CMK (cell line): ENCODE measurements at regions not wholly inside any gene's neighbourhood (a gene's known extent, or its start where the extent isn't known, plus 50 kb on each side); places are given as distances from the start of the nearest gene placed in this dataset.
"Not testable (repeated sequence)": the region's sequence is repeated elsewhere in the genome, so short reads cannot be mapped to it uniquely, and the experiment has no call there.

Experiments
- DNase-seq: peaks from one replicate; pipeline ENCODE4 v3.0.0-alpha.2; 2010; ENCODE audit warnings: low read depth

DNA sequence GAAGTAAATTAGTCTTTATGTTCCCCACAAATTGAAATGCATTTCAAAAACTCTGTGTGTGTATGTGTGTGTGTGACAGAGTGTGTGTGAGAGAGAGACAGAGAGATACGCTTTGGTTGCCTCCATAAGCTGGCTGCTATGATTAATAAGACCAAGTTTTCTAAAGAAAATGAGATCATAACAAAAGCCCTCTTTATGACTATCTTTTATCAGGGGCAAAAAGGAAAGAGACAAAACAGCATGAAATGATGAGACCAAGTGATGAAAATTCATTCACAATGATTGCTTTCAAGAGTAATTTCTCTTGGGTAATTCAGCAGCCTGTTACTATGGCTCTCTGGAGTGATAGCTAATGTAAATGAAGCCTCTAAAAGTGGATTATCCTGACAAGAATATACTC, 277.6 kb upstream of the PLEKHG7 start:
- DNase-seq: no peak

- no peak for DNase-seq
These were observed 278.5 kb upstream of the PLEKHG7 start for GRCh38 chr12:92424338-92424737.

GRCh38 chr12:92421701-92422100, 276.1 kb upstream of the BTG1 start:
- DNase-seq: no peak

GRCh38 chr12:92421042-92421441, 275.4 kb upstream of the BTG1 start:
- no peak for DNase-seq

- no peak for DNase-seq
These were observed 273.6 kb upstream of the BTG1 start for GRCh38 chr12:92419201-92419600.

DNA sequence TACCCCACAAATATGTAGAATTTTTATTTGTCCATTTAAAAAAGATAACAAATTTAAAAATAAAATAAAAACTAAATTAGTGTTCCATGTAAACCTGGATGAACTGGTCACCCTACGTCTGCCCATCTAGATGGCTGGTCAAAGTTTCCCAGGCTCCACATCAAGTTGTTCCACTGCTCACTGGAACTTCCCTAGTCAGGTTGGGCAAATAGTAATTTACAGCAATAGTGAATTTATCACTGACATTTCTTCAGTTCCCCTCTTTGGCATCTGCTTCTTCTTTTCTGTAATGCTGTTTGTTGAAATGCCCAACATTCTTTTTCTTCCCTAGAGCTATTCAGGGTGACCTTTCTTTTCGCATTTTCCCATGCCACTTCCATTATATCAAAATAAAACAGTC, 272.7 kb upstream of the BTG1 start:
- no peak for DNase-seq

GRCh38 chr12:92417373-92417772, 271.7 kb upstream of the BTG1 start:
- no peak for DNase-seq

- no peak for DNase-seq
These were observed 270.8 kb upstream of the BTG1 start for GRCh38 chr12:92416385-92416812.

DNA sequence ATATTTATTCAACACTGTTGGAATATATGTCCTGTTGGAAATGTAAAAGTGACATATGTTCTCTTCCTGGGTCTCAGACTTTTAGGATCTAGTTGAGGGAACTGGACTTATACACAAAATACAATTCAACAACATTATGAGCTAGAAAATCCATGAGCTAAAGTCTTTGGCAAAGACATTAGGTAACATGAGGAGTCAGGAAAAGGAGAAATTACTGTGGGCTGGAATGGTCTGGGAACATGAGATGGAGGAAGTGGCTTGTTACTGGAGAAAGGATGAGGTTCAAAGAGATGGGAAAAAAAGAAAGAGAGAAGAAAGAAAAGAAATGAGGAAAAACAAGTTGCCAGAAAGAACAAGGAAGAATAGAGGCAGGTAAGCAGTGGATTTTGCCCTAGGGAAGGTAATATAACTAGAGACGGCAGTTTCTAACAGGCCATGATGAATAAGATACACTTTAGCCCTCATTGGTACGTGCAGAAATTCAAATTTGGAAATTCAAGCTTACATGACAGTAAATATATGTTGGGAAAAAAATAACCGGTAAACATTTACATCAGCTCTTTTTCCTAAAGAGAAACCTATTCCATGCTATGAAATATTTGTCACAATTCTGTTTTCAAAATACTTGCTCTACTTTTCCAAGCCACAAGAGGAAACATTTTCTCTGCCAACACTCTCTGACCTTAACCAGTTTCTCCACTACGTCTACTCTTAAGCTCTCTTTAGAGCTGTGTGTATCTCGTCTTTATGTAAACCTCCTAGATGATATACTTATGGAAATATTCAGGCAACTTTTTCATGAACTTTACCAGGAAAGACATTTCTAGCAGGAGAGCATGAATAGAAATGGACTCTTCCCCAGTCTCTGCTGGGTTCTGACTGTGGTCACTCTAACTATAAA, 268.8 kb upstream of the BTG1 start:
- no peak for DNase-seq

DNA sequence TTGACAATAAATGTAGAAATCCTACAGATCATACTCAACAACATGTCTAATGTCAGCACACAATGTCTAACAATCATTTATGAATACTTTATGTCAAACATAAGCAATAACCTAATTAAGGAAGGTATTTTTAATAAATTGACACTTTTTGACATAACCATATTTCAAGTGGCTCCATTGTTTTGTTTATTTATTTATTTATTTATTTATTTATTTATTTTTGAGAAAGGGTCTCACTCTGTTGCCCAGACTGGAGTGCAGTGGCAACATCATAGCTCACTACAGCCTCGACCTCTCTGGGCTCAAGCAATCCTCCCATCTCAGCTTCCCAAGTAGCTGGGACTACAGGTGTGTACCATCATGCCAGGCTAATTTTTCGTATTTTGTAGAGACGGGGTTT, 267.6 kb upstream of the BTG1 start:
- no peak for DNase-seq

- DNase-seq: no peak
These were observed 267.2 kb upstream of the BTG1 start for GRCh38 chr12:92412856-92413255.

DNA sequence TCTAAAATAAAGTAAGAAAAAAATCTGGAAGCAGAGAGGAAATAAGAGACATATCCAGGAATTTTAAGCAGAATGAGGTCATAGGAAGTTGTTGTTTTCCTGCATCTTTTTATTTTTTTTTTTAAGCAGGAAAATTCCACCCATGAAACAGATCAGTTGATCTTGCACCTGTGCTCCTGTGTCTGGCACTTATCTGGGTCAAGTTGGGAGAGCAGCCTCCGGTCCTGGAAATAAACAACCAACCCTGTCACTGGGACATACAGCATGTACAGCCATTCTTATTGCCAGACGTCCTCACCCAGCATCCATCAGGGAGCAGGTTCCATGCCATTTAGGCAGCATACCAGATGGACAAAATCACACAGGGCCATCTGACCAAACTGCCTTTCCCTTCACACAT, 266.0 kb upstream of the BTG1 start:
- DNase-seq: no peak

DNA sequence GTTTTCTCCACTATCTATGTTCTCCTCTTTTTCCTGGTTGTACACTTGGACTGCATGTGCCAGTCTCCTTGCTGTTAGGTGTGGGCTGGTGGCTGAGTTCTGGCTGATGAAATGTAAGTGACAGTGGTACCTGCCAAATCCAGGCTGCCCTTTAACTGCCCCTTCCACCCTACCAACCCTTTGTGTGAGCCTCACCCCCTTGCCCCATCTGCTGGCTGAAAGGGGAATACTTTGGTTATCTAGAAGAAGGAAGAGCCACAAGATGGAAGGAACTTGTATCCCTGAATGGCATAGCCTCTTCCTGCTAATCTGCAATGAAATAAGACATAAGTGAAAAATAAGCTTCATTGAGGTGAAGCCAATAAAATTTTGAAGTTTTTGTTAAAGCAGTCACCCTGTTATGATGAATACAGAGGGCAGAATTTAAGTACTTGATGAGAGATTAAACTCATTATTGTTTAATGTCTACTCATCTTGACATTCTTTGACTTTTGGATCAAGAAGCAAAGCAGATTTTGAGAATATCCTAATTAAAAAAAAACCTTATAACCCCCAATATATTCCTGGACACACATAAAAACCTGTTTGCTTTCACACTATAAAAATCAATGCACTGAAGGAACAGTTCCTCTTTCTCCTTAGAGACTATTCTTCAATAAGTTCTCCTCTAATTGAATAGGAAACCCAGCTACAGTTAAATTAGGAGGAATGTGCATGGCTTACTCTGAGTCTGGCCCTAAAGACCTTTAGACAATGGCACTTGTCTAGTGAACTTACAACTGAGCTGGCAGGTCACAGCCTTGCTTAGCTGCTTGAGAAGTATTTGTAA, 262.6 kb upstream of the BTG1 start:
- DNase-seq: no peak

GRCh38 chr12:92406404-92407070, 260.9 kb upstream of the BTG1 start:
- not testable (repeated sequence) for DNase-seq

DNA sequence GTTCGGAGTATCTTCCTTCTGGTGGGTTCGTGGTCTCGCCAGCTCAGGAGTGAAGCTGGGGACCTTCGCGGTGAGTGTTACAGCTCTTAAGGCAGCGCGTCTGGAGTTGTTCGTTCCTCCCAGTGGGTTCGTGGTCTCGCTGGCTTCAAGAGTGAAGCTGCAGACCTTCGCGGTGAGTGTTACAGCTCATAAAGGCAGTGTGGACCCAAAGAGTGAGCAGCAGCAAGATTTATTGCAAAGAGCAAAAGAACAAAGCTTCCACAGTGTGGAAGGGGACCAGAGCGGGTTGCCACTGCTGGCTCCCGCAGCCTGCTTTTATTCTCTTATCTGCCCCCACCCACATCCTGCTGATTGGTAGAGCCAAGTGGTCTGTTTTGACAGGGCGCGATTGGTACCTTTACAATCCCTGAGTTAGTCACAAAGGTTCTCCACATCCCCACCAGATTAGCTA, 260.2 kb upstream of the BTG1 start:
- DNase-seq: not testable (repeated sequence)

DNA sequence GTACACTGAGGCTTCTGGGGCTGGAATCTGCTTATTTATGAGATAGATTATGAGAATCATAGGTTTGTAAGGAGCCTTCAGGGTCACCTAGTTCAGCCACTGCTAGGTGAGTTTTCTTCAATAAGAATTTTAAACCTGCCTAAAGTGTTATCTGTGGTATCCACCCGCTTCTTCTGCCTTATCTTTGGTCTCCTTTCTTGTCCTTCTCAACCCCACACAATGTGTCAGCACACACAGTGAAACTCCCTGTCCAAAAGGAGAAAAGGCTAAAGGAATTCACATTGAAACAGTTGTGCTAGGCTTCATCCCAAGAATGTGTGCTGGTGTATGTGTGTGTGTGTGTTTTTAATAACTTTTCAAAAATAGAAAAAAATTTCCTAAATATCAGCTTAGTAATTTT, 259.3 kb upstream of the BTG1 start:
- peak; percentile 21 for DNase-seq

- no peak for DNase-seq
These were observed 258.7 kb upstream of the BTG1 start for GRCh38 chr12:92404259-92404894.

GRCh38 chr12:92403210-92404175, 257.8 kb upstream of the BTG1 start:
- DNase-seq: peak; percentile 91

- no peak for DNase-seq
These were observed 256.8 kb upstream of the BTG1 start for GRCh38 chr12:92402415-92402814.

DNA sequence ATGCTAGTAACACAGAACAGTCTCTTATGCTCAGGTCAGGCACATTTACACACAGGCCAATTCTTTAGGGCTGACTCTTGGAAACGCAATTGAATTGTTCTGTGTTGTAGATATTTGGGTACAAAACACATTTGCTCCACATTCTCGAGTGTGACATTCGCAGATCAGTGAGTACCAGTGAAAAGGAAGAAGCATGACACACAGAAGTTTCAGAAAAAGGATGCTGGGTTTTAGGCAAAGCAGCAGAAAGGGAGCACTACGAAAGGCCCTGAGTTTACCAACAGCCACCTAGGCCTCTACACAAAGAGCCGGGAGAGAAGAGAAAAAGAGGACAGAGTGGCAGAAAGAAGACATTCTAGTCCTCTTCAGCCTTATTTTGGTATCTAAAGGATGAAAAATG, 254.4 kb upstream of the BTG1 start:
- DNase-seq: no peak
